ENCODE measurements at regions not wholly inside any gene's neighbourhood (a gene's known extent, or its start where the extent isn't known, plus 50 kb on each side); places are given as distances from the start of the nearest gene placed in this dataset.

- TF ChIP-seq SP4 (IDR thresholded peaks at IDR 0.05; ENCODE audit: low read length) (no peak), CHD2 (IDR thresholded peaks at IDR 0.05; ENCODE audit: low read length) (no peak), NANOG (IDR thresholded peaks at IDR 0.05; ENCODE audit: insufficient read depth, low read depth, low read length, poor library complexity, severe bottlenecking) (no peak)
These were observed 90.5 kb downstream of the PMAIP1 start (continued) for GRCh38 chr18:59990121-59990823.

Data from H1 (cell line).